Testis (tissue), 2 donors: ENCODE measurements at regions not wholly inside any gene's neighbourhood (a gene's known extent, or its start where the extent isn't known, plus 50 kb on each side); places are given as distances from the start of the nearest gene placed in this dataset.

Experiments used
- CTCF ChIP-seq, 3 experiments: fragments of 450-650 bp in 2 of 3; fragments of 200-600 bp in 1 of 3; sonication (generic) in 1 of 3; IDR thresholded peaks; one replicate each; pipeline ENCODE4 v1.5.1; 2016 to 2019; ENCODE audit warnings: antibody characterized with exemption in 3 of 3, mild to moderate bottlenecking in 2 of 3, moderate library complexity in 1 of 3
- POLR2A ChIP-seq: fragments of 450-650 bp; IDR thresholded peaks from one replicate; pipeline ENCODE4 v1.6.1; 2017; ENCODE audit warnings: antibody characterized with exemption, mild to moderate bottlenecking, moderate library complexity

DNA sequence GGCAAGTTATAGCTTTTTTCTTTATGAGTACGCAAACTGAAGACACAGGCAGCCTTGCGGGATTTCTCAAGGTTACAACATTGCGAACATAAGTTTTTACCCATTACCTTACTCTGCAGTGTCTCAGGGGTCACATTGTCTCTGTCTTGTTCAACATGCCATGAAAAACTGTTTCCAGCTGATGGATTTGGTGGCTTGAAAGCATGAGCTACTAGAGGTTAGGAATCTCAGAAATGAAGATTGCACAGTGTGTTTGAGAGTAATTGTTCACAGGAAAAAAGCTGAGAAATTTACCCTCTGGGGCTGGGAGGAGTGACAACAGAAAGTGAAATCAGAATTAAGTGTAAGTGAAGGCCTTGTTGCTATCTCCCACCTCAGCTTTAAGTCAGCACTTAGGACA is 568.6 kb downstream of the TAFA4 start:
- TF ChIP-seq CTCF (IDR thresholded peaks at IDR 0.05) (no peak), POLR2A (no peak)
